Panc1 (cell line): ENCODE measurements at regions not wholly inside any gene's neighbourhood (a gene's known extent, or its start where the extent isn't known, plus 50 kb on each side); places are given as distances from the start of the nearest gene placed in this dataset.

Experiments used
- ATAC-seq: fragments of 200-7000 bp; cut with Tn5 transposase; 2 replicates; pipeline ENCODE4 v1.9.1; 2020; ENCODE audit warnings: mild to moderate bottlenecking, moderate library complexity
- BruUV-seq: library from RNA; stranded (reverse); fragments of 400-500 nt; replicated peaks from 2 replicates; lab custom pipeline; 2021; lab: Mats Ljungman, UMichigan
- CTCF ChIA-PET: fragments of 300-600 bp; sonication (Branson Sonifier 250); formaldehyde crosslinking; loops from one replicate; lab custom pipeline; 2022; ENCODE audit warnings: antibody characterized with exemption; lab: Charles Lee
- POLR2A ChIA-PET: fragments of 300-600 bp; sonication (Branson Sonifier 250); formaldehyde crosslinking; loops from one replicate; lab custom pipeline; 2022; ENCODE audit warnings: antibody characterized with exemption; lab: Charles Lee
- DNase-seq: peaks from one replicate; pipeline ENCODE4 v3.0.0-alpha.2; 2010; ENCODE audit warnings: low read depth, low spot score
- H3K27ac ChIP-seq: 2 replicates; pipeline ENCODE4 v1.5.1; 2011; ENCODE audit warnings: mild to moderate bottlenecking, low read length, inconsistent platforms
- H3K27me3 ChIP-seq: fragments of 200-500 bp; sonication (Bioruptor generic); 2 replicates; pipeline ENCODE4 v1.6.0; 2014; ENCODE audit warnings: low read length, inconsistent platforms; ENCODE audit not compliant: control insufficient read depth, insufficient read depth
- H3K36me3 ChIP-seq: fragments of 200-500 bp; sonication (Bioruptor generic); 2 replicates; pipeline ENCODE4 v1.5.1; 2014; ENCODE audit warnings: inconsistent platforms, mild to moderate bottlenecking, low read length, moderate library complexity; ENCODE audit not compliant: control insufficient read depth, insufficient read depth
- H3K4me1 ChIP-seq: 2 replicates; pipeline ENCODE4 v1.5.1; 2011; ENCODE audit warnings: inconsistent platforms, mild to moderate bottlenecking, low read length, moderate library complexity; ENCODE audit not compliant: control insufficient read depth, insufficient read depth
- H3K4me3 ChIP-seq, 2 experiments: 2 replicates each; pipeline ENCODE4 v1.5.1; 2011 to 2012; ENCODE audit warnings: low read depth in 2 of 2, low read length in 2 of 2, mild to moderate bottlenecking in 2 of 2, inconsistent platforms in 1 of 2, moderate library complexity in 1 of 2
- H3K9me3 ChIP-seq: fragments of 200-500 bp; sonication (Bioruptor generic); 2 replicates; pipeline ENCODE4 v1.5.1; 2014; ENCODE audit warnings: low read depth, mild to moderate bottlenecking, inconsistent platforms, low read length, moderate library complexity; ENCODE audit not compliant: control insufficient read depth, insufficient read depth
- POLR2AphosphoS5 ChIP-seq: IDR thresholded peaks from 2 replicates; pipeline ENCODE4 v1.6.1; 2012; ENCODE audit warnings: mild to moderate bottlenecking, low read depth, low read length, moderate library complexity
- SIN3A ChIP-seq: IDR thresholded peaks from 2 replicates; pipeline ENCODE4 v1.6.1; 2012; ENCODE audit warnings: low read depth, mild to moderate bottlenecking, low read length, moderate library complexity, borderline replicate concordance; ENCODE audit not compliant: insufficient read depth
- TCF7L2 ChIP-seq: IDR thresholded peaks from 2 replicates; pipeline ENCODE4 v1.6.1; 2011; ENCODE audit warnings: mild to moderate bottlenecking, low read depth, low read length, inconsistent platforms
- in situ Hi-C: cut with HindIII; loops from 2 replicates; pipeline ENCODE4 v1.10.0; 2016; ENCODE audit warnings: low sequenced_read_pairs, low pct_unique_long_range_greater_than_20kb
- intact Hi-C: fragments of 100-400 bp; cut with micrococcal nuclease; formaldehyde crosslinking; loops from one replicate; pipeline ENCODE4 v1.10.0; 2022; ENCODE audit not compliant: unreplicated experiment
- TF ChIP-seq, protein P1 (sequence below), 2 experiments: IDR thresholded peaks; 2 replicates each; pipeline ENCODE4 v1.6.1; 2011 to 2012; ENCODE audit warnings: low read depth in 2 of 2, control low read depth in 1 of 2, low read length in 1 of 2, mild to moderate bottlenecking in 1 of 2, moderate library complexity in 1 of 2; ENCODE audit not compliant: insufficient read depth in 1 of 2
- TF ChIP-seq, protein P2 (sequence below): fragments of 450-650 bp; IDR thresholded peaks from 2 replicates; pipeline ENCODE4 v1.5.1; 2017; ENCODE audit warnings: mild to moderate bottlenecking

DNA sequence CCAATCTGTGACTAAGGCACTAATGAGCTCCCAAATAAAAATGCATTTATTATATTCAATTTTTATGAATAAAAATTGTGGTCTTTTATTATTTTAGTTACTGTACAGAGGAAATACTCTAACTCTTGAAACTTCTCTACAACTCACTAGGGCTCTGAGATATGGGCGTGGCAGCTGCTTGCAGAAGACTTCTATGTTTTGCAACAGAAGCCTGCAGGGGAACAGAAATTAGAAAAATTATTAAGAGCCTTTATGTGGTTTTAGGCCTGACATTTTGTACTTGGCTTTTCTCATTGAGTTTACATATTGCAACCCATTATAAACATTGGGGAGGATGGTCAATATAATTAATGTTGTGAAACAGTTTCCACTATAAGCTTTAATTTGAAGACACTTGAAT lies 581.4 kb downstream of the TNS3 start:
- no peak overlapping the region for H3K27ac ChIP-seq
- in situ Hi-C loops, result no loop called here
- no peak overlapping the region for H3K4me3 ChIP-seq
- ATAC-seq, result no peak
- no peaks in the 10 kb centered on the region for H3K36me3 ChIP-seq
- no peak for DNase-seq
- no peaks in the 10 kb centered on the region for H3K9me3 ChIP-seq
- ChIA-PET CTCF (no interaction called here), POLR2A (no interaction called here)
- BruUV-seq, result no TSS peak
- no peaks in the 10 kb centered on the region for H3K4me1 ChIP-seq
- no peaks in the 10 kb centered on the region for H3K27me3 ChIP-seq
- intact Hi-C loops, result no loop called here
- TF ChIP-seq, protein P1, sequence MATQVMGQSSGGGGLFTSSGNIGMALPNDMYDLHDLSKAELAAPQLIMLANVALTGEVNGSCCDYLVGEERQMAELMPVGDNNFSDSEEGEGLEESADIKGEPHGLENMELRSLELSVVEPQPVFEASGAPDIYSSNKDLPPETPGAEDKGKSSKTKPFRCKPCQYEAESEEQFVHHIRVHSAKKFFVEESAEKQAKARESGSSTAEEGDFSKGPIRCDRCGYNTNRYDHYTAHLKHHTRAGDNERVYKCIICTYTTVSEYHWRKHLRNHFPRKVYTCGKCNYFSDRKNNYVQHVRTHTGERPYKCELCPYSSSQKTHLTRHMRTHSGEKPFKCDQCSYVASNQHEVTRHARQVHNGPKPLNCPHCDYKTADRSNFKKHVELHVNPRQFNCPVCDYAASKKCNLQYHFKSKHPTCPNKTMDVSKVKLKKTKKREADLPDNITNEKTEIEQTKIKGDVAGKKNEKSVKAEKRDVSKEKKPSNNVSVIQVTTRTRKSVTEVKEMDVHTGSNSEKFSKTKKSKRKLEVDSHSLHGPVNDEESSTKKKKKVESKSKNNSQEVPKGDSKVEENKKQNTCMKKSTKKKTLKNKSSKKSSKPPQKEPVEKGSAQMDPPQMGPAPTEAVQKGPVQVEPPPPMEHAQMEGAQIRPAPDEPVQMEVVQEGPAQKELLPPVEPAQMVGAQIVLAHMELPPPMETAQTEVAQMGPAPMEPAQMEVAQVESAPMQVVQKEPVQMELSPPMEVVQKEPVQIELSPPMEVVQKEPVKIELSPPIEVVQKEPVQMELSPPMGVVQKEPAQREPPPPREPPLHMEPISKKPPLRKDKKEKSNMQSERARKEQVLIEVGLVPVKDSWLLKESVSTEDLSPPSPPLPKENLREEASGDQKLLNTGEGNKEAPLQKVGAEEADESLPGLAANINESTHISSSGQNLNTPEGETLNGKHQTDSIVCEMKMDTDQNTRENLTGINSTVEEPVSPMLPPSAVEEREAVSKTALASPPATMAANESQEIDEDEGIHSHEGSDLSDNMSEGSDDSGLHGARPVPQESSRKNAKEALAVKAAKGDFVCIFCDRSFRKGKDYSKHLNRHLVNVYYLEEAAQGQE (IDR thresholded peaks at IDR 0.05; ENCODE audit: insufficient read depth in 1 of 2, low read depth in 2 of 2, low read length in 1 of 2), result no peak
- TF ChIP-seq TCF7L2 (no peak), SIN3A (no peak), POLR2AphosphoS5 (no peak)
- TF ChIP-seq, protein P2, sequence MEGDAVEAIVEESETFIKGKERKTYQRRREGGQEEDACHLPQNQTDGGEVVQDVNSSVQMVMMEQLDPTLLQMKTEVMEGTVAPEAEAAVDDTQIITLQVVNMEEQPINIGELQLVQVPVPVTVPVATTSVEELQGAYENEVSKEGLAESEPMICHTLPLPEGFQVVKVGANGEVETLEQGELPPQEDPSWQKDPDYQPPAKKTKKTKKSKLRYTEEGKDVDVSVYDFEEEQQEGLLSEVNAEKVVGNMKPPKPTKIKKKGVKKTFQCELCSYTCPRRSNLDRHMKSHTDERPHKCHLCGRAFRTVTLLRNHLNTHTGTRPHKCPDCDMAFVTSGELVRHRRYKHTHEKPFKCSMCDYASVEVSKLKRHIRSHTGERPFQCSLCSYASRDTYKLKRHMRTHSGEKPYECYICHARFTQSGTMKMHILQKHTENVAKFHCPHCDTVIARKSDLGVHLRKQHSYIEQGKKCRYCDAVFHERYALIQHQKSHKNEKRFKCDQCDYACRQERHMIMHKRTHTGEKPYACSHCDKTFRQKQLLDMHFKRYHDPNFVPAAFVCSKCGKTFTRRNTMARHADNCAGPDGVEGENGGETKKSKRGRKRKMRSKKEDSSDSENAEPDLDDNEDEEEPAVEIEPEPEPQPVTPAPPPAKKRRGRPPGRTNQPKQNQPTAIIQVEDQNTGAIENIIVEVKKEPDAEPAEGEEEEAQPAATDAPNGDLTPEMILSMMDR, result no peak

DNA sequence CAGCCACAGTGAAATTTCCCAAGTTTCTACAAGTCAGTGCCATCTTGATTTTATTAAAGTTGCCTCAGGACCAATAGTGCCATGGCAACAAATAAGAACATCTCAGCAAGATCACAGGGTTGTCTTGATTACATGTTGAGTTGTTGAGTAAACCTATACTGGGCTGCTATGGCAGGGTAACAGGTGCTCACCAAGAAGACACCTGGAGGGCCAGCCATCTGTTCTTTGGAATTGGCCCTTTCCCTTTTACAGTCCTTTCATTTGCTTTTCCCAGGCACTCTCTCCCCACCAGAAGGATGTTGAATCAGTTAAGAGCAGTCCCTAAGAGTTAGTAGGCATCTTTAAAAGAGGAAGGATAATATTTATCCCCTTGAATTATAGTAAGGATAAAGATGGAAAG lies 582.0 kb downstream of the TNS3 start:
- ATAC-seq, result no peak
- Histone ChIP-seq H3K36me3 (no peaks in the 10 kb centered on the region), H3K4me3 (no peak overlapping the region), H3K9me3 (no peaks in the 10 kb centered on the region), H3K4me1 (no peaks in the 10 kb centered on the region), H3K27me3 (no peaks in the 10 kb centered on the region), H3K27ac (no peak overlapping the region)
- DNase-seq, result no peak
- no TSS peak for BruUV-seq
- ChIA-PET POLR2A (no interaction called here), CTCF (no interaction called here)
- TF ChIP-seq, protein P1 (IDR thresholded peaks at IDR 0.05; ENCODE audit: insufficient read depth in 1 of 2, low read depth in 2 of 2, low read length in 1 of 2), result no peak
- TF ChIP-seq POLR2AphosphoS5, result no peak
- no peak for TF ChIP-seq TCF7L2
- TF ChIP-seq, protein P2, result no peak
- TF ChIP-seq SIN3A, result no peak
- in situ Hi-C loops (no loop called here), intact Hi-C loops (no loop called here)
